ENCODE measurements at regions not wholly inside any gene's neighbourhood (a gene's known extent, or its start where the extent isn't known, plus 50 kb on each side); places are given as distances from the start of the nearest gene placed in this dataset.

DNA sequence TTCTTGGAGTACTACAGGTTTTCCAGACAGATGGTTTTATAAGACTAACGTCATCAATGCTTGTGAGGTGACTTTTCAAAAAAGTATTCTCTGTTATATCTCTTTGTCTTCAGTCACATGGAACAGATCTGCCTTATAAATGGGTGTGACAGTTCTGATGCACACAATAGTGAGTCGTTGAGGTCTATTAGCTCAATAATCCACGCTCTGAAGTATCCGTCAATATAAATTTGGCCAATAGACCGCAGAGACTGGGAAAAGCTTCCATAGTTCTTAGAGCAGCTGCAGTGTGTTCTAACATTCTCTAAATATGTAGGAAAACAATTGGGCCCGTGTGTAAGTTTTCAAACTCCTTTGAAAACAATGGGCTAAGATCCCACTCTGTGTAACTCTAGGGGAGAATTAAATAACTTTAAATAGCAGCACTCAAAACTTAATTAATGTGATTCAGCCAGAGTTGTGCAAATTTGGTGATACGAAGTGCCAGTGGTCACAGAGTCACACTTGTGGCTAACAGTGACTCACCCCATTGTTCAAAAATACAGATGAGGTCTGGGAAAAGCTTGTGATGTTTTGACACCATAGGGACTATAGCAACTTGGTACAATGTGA is 316.0 kb downstream of the LMO4 start:
- H3K4me3 ChIP-seq (ENCODE audit: low read length in 3 of 3), result no peak overlapping the region
- intact Hi-C loops (cut with DNase I), result no loop called here
- no peaks in the 10 kb centered on the region for H3K36me3 ChIP-seq (ENCODE audit: control insufficient read depth in 2 of 3, insufficient read depth in 3 of 3, low read length in 3 of 3)
- peaks cover 0 to 2% (median 0%) of the 10 kb centered on the region in 3 donors for H3K4me1 ChIP-seq (ENCODE audit: control insufficient read depth in 2 of 3, insufficient read depth in 2 of 3, low read depth in 1 of 3, low read length in 3 of 3)
- DNase-seq (peak in 1 of 5 donors; percentile 23), FAIRE-seq (no peak)
- H3K9me3 ChIP-seq (ENCODE audit: control insufficient read depth in 2 of 3, insufficient read depth in 1 of 3, low read length in 3 of 3), result no peaks in the 10 kb centered on the region
- no peak overlapping the region for H3K27ac ChIP-seq (ENCODE audit: low read depth in 2 of 2, low read length in 2 of 2)
- H3K27me3 ChIP-seq (ENCODE audit: control insufficient read depth, insufficient read depth, low read length), result no peaks in the 10 kb centered on the region
- H3K9ac ChIP-seq (ENCODE audit: low read length in 3 of 3), result no peak overlapping the region
- TF ChIP-seq, protein P1, sequence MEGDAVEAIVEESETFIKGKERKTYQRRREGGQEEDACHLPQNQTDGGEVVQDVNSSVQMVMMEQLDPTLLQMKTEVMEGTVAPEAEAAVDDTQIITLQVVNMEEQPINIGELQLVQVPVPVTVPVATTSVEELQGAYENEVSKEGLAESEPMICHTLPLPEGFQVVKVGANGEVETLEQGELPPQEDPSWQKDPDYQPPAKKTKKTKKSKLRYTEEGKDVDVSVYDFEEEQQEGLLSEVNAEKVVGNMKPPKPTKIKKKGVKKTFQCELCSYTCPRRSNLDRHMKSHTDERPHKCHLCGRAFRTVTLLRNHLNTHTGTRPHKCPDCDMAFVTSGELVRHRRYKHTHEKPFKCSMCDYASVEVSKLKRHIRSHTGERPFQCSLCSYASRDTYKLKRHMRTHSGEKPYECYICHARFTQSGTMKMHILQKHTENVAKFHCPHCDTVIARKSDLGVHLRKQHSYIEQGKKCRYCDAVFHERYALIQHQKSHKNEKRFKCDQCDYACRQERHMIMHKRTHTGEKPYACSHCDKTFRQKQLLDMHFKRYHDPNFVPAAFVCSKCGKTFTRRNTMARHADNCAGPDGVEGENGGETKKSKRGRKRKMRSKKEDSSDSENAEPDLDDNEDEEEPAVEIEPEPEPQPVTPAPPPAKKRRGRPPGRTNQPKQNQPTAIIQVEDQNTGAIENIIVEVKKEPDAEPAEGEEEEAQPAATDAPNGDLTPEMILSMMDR (IDR thresholded peaks at IDR 0.05; ENCODE audit: borderline replicate concordance, extremely low read depth, insufficient read depth), result no peak

DNA sequence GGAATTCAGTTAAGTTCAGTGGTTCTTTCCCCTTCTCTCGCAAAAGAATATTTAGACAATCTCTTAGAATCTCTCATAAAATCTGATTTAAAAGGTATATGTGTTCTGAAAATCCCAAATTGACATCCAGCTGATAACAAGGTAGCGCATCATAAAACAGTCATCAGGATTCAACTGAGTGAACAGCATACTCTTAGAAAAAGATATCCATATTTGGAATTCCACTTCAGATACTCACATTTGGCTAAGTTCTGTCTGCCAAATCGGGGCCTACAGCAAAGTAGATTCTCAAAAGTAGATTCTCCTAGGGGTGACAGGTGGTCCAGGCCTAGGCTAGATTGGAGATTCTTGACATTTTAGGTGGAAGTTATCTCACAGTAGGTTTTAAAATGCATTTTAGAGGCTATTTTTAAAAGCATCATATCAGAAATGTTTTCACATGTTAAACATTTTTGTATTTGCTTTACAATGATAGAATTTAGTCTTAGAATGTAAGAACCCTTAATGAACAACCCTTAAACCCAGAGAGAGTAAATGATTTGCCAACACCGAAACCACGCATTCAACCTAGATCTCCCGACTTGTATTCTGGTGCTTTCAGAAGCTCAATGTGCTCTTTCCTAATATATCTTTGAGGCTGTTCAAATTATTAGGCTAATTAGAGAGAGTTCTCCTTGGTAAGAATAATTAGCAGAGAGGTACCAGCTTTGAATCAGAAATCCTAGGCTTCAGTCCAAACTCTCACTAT is 318.9 kb downstream of the LMO4 start:
- Histone ChIP-seq H3K27ac (ENCODE audit: low read depth in 2 of 2, low read length in 2 of 2) (no peak overlapping the region), H3K4me3 (ENCODE audit: low read length in 3 of 3) (no peak overlapping the region), H3K9me3 (ENCODE audit: control insufficient read depth in 2 of 3, insufficient read depth in 1 of 3, low read length in 3 of 3) (no peaks in the 10 kb centered on the region), H3K4me1 (ENCODE audit: control insufficient read depth in 2 of 3, insufficient read depth in 2 of 3, low read depth in 1 of 3, low read length in 3 of 3) (peaks cover 0 to 2% (median 0%) of the 10 kb centered on the region in 3 donors), H3K27me3 (ENCODE audit: control insufficient read depth, insufficient read depth, low read length) (no peaks in the 10 kb centered on the region), H3K9ac (ENCODE audit: low read length in 3 of 3) (no peak overlapping the region), H3K36me3 (ENCODE audit: control insufficient read depth in 2 of 3, insufficient read depth in 3 of 3, low read length in 3 of 3) (no peaks in the 10 kb centered on the region)
- FAIRE-seq (no peak), DNase-seq (no peak)
- TF ChIP-seq, protein P1 (IDR thresholded peaks at IDR 0.05; ENCODE audit: borderline replicate concordance, extremely low read depth, insufficient read depth), result no peak
- intact Hi-C loops (cut with DNase I), result no loop called here

DNA sequence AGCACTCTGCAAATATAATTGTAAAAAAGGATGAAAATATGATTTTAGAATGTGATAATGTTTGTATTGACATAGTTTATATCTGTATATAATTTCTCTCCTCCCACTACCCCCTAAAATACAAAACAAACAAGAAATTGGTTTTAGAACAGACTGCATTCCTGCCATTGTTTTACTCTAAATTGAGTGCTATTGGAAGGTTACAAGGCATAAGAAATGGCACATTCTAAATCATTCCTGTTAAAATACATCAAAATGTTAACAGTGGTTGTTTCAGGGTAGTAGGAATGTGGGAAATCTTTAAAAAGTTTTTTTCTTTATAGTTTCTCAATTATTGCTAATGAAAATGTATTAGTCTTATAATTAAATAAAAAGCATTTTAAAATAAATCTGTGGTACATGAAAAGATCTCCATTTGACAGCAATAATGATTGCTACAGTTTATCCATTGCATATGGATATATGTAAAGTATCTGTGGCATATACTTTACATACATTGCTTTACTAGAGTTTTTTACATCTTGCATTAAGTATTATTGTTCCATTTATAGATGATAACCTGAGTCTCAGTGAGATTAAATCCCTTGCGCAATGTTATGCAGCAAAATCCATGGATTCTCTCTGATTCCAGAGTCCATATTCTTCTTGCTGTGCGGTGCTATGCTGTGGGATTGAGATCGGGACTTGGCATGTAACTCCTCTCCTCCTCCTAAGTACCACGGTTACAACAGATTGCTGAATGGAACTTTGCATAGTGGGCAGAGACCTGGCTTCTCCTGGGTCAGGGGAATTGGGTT is 319.8 kb downstream of the LMO4 start:
- no peaks in the 10 kb centered on the region for H3K27me3 ChIP-seq (ENCODE audit: control insufficient read depth, insufficient read depth, low read length)
- FAIRE-seq (no peak), DNase-seq (no peak)
- peaks cover 0 to 2% (median 0%) of the 10 kb centered on the region in 3 donors for H3K4me1 ChIP-seq (ENCODE audit: control insufficient read depth in 2 of 3, insufficient read depth in 2 of 3, low read depth in 1 of 3, low read length in 3 of 3)
- TF ChIP-seq, protein P1 (IDR thresholded peaks at IDR 0.05; ENCODE audit: borderline replicate concordance, extremely low read depth, insufficient read depth), result no peak
- no peak overlapping the region for H3K27ac ChIP-seq (ENCODE audit: low read depth in 2 of 2, low read length in 2 of 2)
- H3K4me3 ChIP-seq (ENCODE audit: low read length in 3 of 3), result no peak overlapping the region
- no peaks in the 10 kb centered on the region for H3K36me3 ChIP-seq (ENCODE audit: control insufficient read depth in 2 of 3, insufficient read depth in 3 of 3, low read length in 3 of 3)
- H3K9me3 ChIP-seq (ENCODE audit: control insufficient read depth in 2 of 3, insufficient read depth in 1 of 3, low read length in 3 of 3), result no peaks in the 10 kb centered on the region
- no peak overlapping the region for H3K9ac ChIP-seq (ENCODE audit: low read length in 3 of 3)
- intact Hi-C loops (cut with DNase I), result no loop called here
